A673 (cell line): ENCODE measurements at regions not wholly inside any gene's neighbourhood (a gene's known extent, or its start where the extent isn't known, plus 50 kb on each side); places are given as distances from the start of the nearest gene placed in this dataset.

Experiments
- BruUV-seq: library from RNA; stranded (reverse); fragments of 400-500 nt; replicated peaks from 2 replicates; lab custom pipeline; 2021; lab: Mats Ljungman, UMichigan
- CTCF ChIA-PET: fragments of 300-600 bp; sonication (Branson Sonifier 250); formaldehyde crosslinking; loops from one replicate; lab custom pipeline; 2022; ENCODE audit warnings: antibody characterized with exemption; lab: Charles Lee
- POLR2A ChIA-PET: fragments of 300-600 bp; sonication (Branson Sonifier 250); formaldehyde crosslinking; loops from one replicate; lab custom pipeline; 2022; ENCODE audit warnings: antibody characterized with exemption; ENCODE audit not compliant: low non-redundant PET; lab: Charles Lee
- DNase-seq: peaks from one replicate; pipeline ENCODE4 v3.0.0-alpha.2; 2015; ENCODE audit warnings: low spot score
- H3K27ac ChIP-seq: fragments of 200-600 bp; sonication (generic); 2 replicates; pipeline ENCODE4 v1.5.1; 2016; ENCODE audit warnings: mixed run types, low read depth, mild to moderate bottlenecking, mixed read lengths, antibody characterized with exemption, low read length; ENCODE audit not compliant: poor library complexity, severe bottlenecking
- H3K27me3 ChIP-seq: fragments of 200-600 bp; sonication (generic); replicated peaks from 2 replicates; pipeline ENCODE4 v1.6.1; 2017; ENCODE audit warnings: mixed run types, low read depth, mild to moderate bottlenecking, mixed read lengths, antibody characterized with exemption, low read length; ENCODE audit not compliant: insufficient read depth, poor library complexity
- H3K36me3 ChIP-seq: fragments of 200-600 bp; sonication (generic); 2 replicates; pipeline ENCODE4 v1.6.1; 2016; ENCODE audit warnings: mixed run types, mild to moderate bottlenecking, mixed read lengths, antibody characterized with exemption, low read length; ENCODE audit not compliant: insufficient read depth, poor library complexity, severe bottlenecking
- H3K4me1 ChIP-seq: fragments of 200-600 bp; sonication (generic); 2 replicates; pipeline ENCODE4 v1.6.1; 2017; ENCODE audit warnings: mixed run types, mild to moderate bottlenecking, mixed read lengths, antibody characterized with exemption, low read length; ENCODE audit not compliant: insufficient read depth, poor library complexity, severe bottlenecking
- H3K4me3 ChIP-seq: fragments of 200-600 bp; sonication (generic); 2 replicates; pipeline ENCODE4 v1.5.1; 2016; ENCODE audit warnings: low read depth, mixed run types, mild to moderate bottlenecking, mixed read lengths, low read length; ENCODE audit not compliant: poor library complexity, severe bottlenecking
- H3K9me3 ChIP-seq: fragments of 200-600 bp; sonication (generic); 2 replicates; pipeline ENCODE4 v1.6.1; 2016; ENCODE audit warnings: mixed run types, low read depth, mild to moderate bottlenecking, mixed read lengths, antibody characterized with exemption, low read length; ENCODE audit not compliant: poor library complexity, severe bottlenecking
- EZH2 ChIP-seq: fragments of 200-600 bp; sonication (generic); IDR thresholded peaks from 2 replicates; pipeline ENCODE4 v1.6.1; 2017; ENCODE audit warnings: borderline replicate concordance, low read depth, mild to moderate bottlenecking, mixed read lengths, antibody characterized with exemption, low read length; ENCODE audit not compliant: poor library complexity, severe bottlenecking
- intact Hi-C: fragments of 100-400 bp; cut with micrococcal nuclease; formaldehyde crosslinking; loops from one replicate; pipeline ENCODE4 v1.10.0; 2022; ENCODE audit not compliant: unreplicated experiment
- TF ChIP-seq, protein P1 (sequence below): fragments of 300-800, 200-600 bp; sonication (generic); conservative IDR thresholded peaks from 2 replicates; pipeline ENCODE4 v1.5.1; 2017; ENCODE audit warnings: low read depth, mild to moderate bottlenecking, antibody characterized with exemption, low read length, moderate library complexity, mixed read lengths

GRCh38 chr2:196440413-196440812 lies 199.1 kb upstream of the CCDC150 start:
- POLR2A ChIA-PET, result no interaction called here
- CTCF ChIA-PET, result no interaction called here
- Histone ChIP-seq H3K4me3 (no peak overlapping the region), H3K27me3 (no peaks in the 10 kb centered on the region), H3K36me3 (no peaks in the 10 kb centered on the region), H3K9me3 (no peaks in the 10 kb centered on the region), H3K27ac (no peak overlapping the region), H3K4me1 (no peaks in the 10 kb centered on the region)
- no TSS peak for BruUV-seq
- DNase-seq, result no peak
- intact Hi-C loops, result no loop called here
- TF ChIP-seq, protein P1, sequence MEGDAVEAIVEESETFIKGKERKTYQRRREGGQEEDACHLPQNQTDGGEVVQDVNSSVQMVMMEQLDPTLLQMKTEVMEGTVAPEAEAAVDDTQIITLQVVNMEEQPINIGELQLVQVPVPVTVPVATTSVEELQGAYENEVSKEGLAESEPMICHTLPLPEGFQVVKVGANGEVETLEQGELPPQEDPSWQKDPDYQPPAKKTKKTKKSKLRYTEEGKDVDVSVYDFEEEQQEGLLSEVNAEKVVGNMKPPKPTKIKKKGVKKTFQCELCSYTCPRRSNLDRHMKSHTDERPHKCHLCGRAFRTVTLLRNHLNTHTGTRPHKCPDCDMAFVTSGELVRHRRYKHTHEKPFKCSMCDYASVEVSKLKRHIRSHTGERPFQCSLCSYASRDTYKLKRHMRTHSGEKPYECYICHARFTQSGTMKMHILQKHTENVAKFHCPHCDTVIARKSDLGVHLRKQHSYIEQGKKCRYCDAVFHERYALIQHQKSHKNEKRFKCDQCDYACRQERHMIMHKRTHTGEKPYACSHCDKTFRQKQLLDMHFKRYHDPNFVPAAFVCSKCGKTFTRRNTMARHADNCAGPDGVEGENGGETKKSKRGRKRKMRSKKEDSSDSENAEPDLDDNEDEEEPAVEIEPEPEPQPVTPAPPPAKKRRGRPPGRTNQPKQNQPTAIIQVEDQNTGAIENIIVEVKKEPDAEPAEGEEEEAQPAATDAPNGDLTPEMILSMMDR, result no peak
- no peak for TF ChIP-seq EZH2

GRCh38 chr2:196441527-196441926 lies 198.0 kb upstream of the CCDC150 start:
- DNase-seq, result no peak
- BruUV-seq, result no TSS peak
- POLR2A ChIA-PET, result no interaction called here
- intact Hi-C loops, result no loop called here
- Histone ChIP-seq H3K9me3 (no peaks in the 10 kb centered on the region), H3K27ac (no peak overlapping the region), H3K36me3 (no peaks in the 10 kb centered on the region), H3K4me1 (no peaks in the 10 kb centered on the region), H3K4me3 (no peak overlapping the region), H3K27me3 (no peaks in the 10 kb centered on the region)
- CTCF ChIA-PET, result no interaction called here
- no peak for TF ChIP-seq EZH2
- TF ChIP-seq, protein P1, result no peak

DNA sequence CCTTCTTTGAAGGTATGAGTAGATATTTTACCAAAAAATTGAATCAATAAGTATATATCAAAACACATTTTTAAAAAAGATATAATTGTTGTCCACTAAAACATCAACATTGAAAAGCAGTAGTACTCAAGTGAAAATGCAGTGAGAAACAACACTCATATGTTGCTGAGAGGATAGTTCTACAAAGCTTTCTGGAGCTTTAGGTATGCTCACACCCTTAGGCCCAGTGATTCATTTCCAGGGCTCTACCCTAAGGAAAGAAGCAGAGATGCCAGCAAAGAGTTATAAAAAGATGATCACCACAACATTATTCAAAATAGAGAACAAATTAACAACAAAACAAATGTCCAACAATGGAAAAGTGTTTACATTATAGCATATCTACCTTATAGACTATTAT lies 197.3 kb upstream of the CCDC150 start:
- Histone ChIP-seq H3K36me3 (no peaks in the 10 kb centered on the region), H3K9me3 (no peaks in the 10 kb centered on the region), H3K4me1 (no peaks in the 10 kb centered on the region), H3K4me3 (no peak overlapping the region), H3K27me3 (no peaks in the 10 kb centered on the region), H3K27ac (no peak overlapping the region)
- TF ChIP-seq, protein P1, result no peak
- no peak for TF ChIP-seq EZH2
- intact Hi-C loops, result no loop called here
- BruUV-seq, result no TSS peak
- DNase-seq, result no peak
- CTCF ChIA-PET, result no interaction called here
- POLR2A ChIA-PET, result interaction anchor here (0.6 kb wide), 1 partner anchor 35 kb away, joined by 14 read pairs; no protein-coding TSS in a partner anchor
